PC-9 (cell line): ENCODE measurements at regions not wholly inside any gene's neighbourhood (a gene's known extent, or its start where the extent isn't known, plus 50 kb on each side); places are given as distances from the start of the nearest gene placed in this dataset.

Experiments
- BruUV-seq: library from RNA; stranded (reverse); fragments of 400-500 nt; replicated peaks from 2 replicates; lab custom pipeline; 2021; lab: Mats Ljungman, UMichigan
- CTCF ChIA-PET: fragments of 300-600 bp; sonication (Branson Sonifier 250); formaldehyde crosslinking; loops from one replicate; lab custom pipeline; 2022; ENCODE audit warnings: antibody characterized with exemption; lab: Charles Lee
- POLR2A ChIA-PET: fragments of 300-600 bp; sonication (Branson Sonifier 250); formaldehyde crosslinking; loops from one replicate; lab custom pipeline; 2022; ENCODE audit warnings: antibody characterized with exemption; ENCODE audit not compliant: unreplicated experiment; lab: Charles Lee
- DNase-seq, 2 experiments: peaks; one replicate each; pipeline versions ENCODE4 v3.0.0 to v3.0.0-alpha.2; 2015 to 2022; ENCODE audit warnings: mixed read lengths in 1 of 2
- H2AFZ ChIP-seq: fragments of 200-600 bp; sonication (generic); 2 replicates; pipeline ENCODE4 v1.8.1; 2017; ENCODE audit warnings: antibody characterized with exemption
- H3F3A ChIP-seq: fragments of 200-600 bp; sonication (generic); 2 replicates; pipeline ENCODE4 v1.8.1; 2017; ENCODE audit warnings: antibody characterized with exemption, mild to moderate bottlenecking, low read depth; ENCODE audit not compliant: insufficient read depth
- H3K27ac ChIP-seq: fragments of 200-600 bp; sonication (generic); 2 replicates; pipeline ENCODE4 v1.6.1; 2016; ENCODE audit warnings: mixed run types
- H3K27me3 ChIP-seq: fragments of 200-600 bp; sonication (generic); 2 replicates; pipeline ENCODE4 v1.6.1; 2016; ENCODE audit warnings: low read depth, mixed run types; ENCODE audit not compliant: insufficient read depth
- H3K36me3 ChIP-seq: fragments of 200-600 bp; sonication (generic); 2 replicates; pipeline ENCODE4 v1.6.1; 2016; ENCODE audit warnings: low read depth, mixed run types
- H3K4me1 ChIP-seq: fragments of 200-600 bp; sonication (generic); replicated peaks from 2 replicates; pipeline ENCODE4 v1.6.1; 2016; ENCODE audit warnings: mixed run types; ENCODE audit not compliant: insufficient read depth
- H3K4me2 ChIP-seq: fragments of 200-600 bp; sonication (generic); 2 replicates; pipeline ENCODE4 v1.6.1; 2017; ENCODE audit warnings: mixed run types
- H3K4me3 ChIP-seq: fragments of 200-600 bp; sonication (generic); 2 replicates; pipeline ENCODE4 v1.6.1; 2016; ENCODE audit warnings: mixed run types
- H3K79me2 ChIP-seq: fragments of 200-600 bp; sonication (generic); 2 replicates; pipeline ENCODE4 v1.6.1; 2017; ENCODE audit warnings: low read depth, mixed run types
- H3K9me2 ChIP-seq: fragments of 200-600 bp; sonication (generic); 2 replicates; pipeline ENCODE4 v1.8.1; 2017; ENCODE audit warnings: mild to moderate bottlenecking; ENCODE audit not compliant: insufficient read depth
- H3K9me3 ChIP-seq: fragments of 200-600 bp; sonication (generic); 2 replicates; pipeline ENCODE4 v1.8.1; 2016; ENCODE audit warnings: low read depth; ENCODE audit not compliant: insufficient read depth
- H4K20me1 ChIP-seq: fragments of 200-600 bp; sonication (generic); 2 replicates; pipeline ENCODE4 v1.8.1; 2017; ENCODE audit not compliant: insufficient read depth
- CTCF ChIP-seq: fragments of 200-600 bp; sonication (generic); conservative IDR thresholded peaks from 2 replicates; pipeline ENCODE4 v1.6.1; 2017; ENCODE audit warnings: mixed run types, antibody characterized with exemption, mild to moderate bottlenecking, moderate library complexity
- EZH2 ChIP-seq: fragments of 200-600 bp; sonication (generic); IDR thresholded peaks from 2 replicates; pipeline ENCODE4 v1.8.0; 2017; ENCODE audit warnings: antibody characterized with exemption, low read depth
- intact Hi-C: fragments of 100-400 bp; cut with micrococcal nuclease; formaldehyde crosslinking; loops from one replicate; pipeline ENCODE4 v1.10.0; 2022; ENCODE audit not compliant: unreplicated experiment

- ChIA-PET CTCF (interaction anchor here (0.6 kb wide), 1 partner anchor 1276 kb away, joined by 4 read pairs; no protein-coding TSS in a partner anchor), POLR2A (no interaction called here)
- Histone ChIP-seq H3F3A (no peaks in the 10 kb centered on the region), H3K4me3 (no peak overlapping the region), H2AFZ (no peak overlapping the region), H3K4me1 (no peaks in the 10 kb centered on the region), H3K9me3 (no peaks in the 10 kb centered on the region), H3K27me3 (no peaks in the 10 kb centered on the region), H3K4me2 (no peak overlapping the region), H3K79me2 (no peaks in the 10 kb centered on the region), H3K36me3 (no peaks in the 10 kb centered on the region), H3K27ac (no peak overlapping the region), H4K20me1 (no peaks in the 10 kb centered on the region), H3K9me2 (no peaks in the 10 kb centered on the region)
- TF ChIP-seq EZH2 (no peak), CTCF (no peak)
- no peak for DNase-seq
- no TSS peak for BruUV-seq
- intact Hi-C loops, result no loop called here
Observed at GRCh38 chr4:166662266-166662843, 571.9 kb downstream of the SPOCK3 start.

GRCh38 chr4:166670341-166670740 lies 564.0 kb downstream of the SPOCK3 start:
- no peaks in the 10 kb centered on the region for H3K79me2 ChIP-seq
- no peak for DNase-seq
- H2AFZ ChIP-seq, result no peak overlapping the region
- no peak overlapping the region for H3K4me3 ChIP-seq
- H3F3A ChIP-seq, result no peaks in the 10 kb centered on the region
- H3K9me2 ChIP-seq, result no peaks in the 10 kb centered on the region
- H3K36me3 ChIP-seq, result no peaks in the 10 kb centered on the region
- BruUV-seq, result no TSS peak
- H4K20me1 ChIP-seq, result no peaks in the 10 kb centered on the region
- H3K27ac ChIP-seq, result no peak overlapping the region
- no peaks in the 10 kb centered on the region for H3K4me1 ChIP-seq
- no peaks in the 10 kb centered on the region for H3K9me3 ChIP-seq
- ChIA-PET CTCF (no interaction called here), POLR2A (no interaction called here)
- no peak for TF ChIP-seq EZH2
- intact Hi-C loops, result no loop called here
- no peaks in the 10 kb centered on the region for H3K27me3 ChIP-seq
- H3K4me2 ChIP-seq, result no peak overlapping the region

- H4K20me1 ChIP-seq, result no peaks in the 10 kb centered on the region
- intact Hi-C loops, result no loop called here
- CTCF ChIA-PET, result no interaction called here
- no peaks in the 10 kb centered on the region for H3K36me3 ChIP-seq
- no TSS peak for BruUV-seq
- H3K4me2 ChIP-seq, result no peak overlapping the region
- H3K27me3 ChIP-seq, result no peaks in the 10 kb centered on the region
- no peaks in the 10 kb centered on the region for H3K4me1 ChIP-seq
- POLR2A ChIA-PET, result no interaction called here
- H3K9me3 ChIP-seq, result no peaks in the 10 kb centered on the region
- no peaks in the 10 kb centered on the region for H3K79me2 ChIP-seq
- H3K27ac ChIP-seq, result no peak overlapping the region
- H2AFZ ChIP-seq, result no peak overlapping the region
- no peaks in the 10 kb centered on the region for H3F3A ChIP-seq
- no peak for TF ChIP-seq CTCF
- TF ChIP-seq EZH2, result no peak
- no peak overlapping the region for H3K4me3 ChIP-seq
- H3K9me2 ChIP-seq, result no peaks in the 10 kb centered on the region
- no peak for DNase-seq
Observed at GRCh38 chr4:166673911-166674310, 560.4 kb downstream of the SPOCK3 start.

GRCh38 chr4:166675411-166675810 lies 558.9 kb downstream of the SPOCK3 start:
- Histone ChIP-seq H3K4me1 (no peaks in the 10 kb centered on the region), H3K4me3 (no peak overlapping the region), H3K36me3 (no peaks in the 10 kb centered on the region), H4K20me1 (no peaks in the 10 kb centered on the region), H2AFZ (no peak overlapping the region), H3K27me3 (no peaks in the 10 kb centered on the region), H3K27ac (no peak overlapping the region), H3K9me3 (no peaks in the 10 kb centered on the region), H3K4me2 (no peak overlapping the region), H3K9me2 (no peaks in the 10 kb centered on the region), H3K79me2 (no peaks in the 10 kb centered on the region), H3F3A (no peaks in the 10 kb centered on the region)
- TF ChIP-seq CTCF (no peak), EZH2 (no peak)
- POLR2A ChIA-PET, result no interaction called here
- peak in 1 of 2 experiments; percentile 55 for DNase-seq
- BruUV-seq, result no TSS peak
- CTCF ChIA-PET, result no interaction called here
- intact Hi-C loops, result no loop called here
